ENCODE measurements at regions not wholly inside any gene's neighbourhood (a gene's known extent, or its start where the extent isn't known, plus 50 kb on each side); places are given as distances from the start of the nearest gene placed in this dataset.

- POLR2A ChIA-PET = no interaction called here
- FAIRE-seq (no peak), DNase-seq (ENCODE audit: low read depth, low spot score) (no peak), ATAC-seq (no peak)
- CTCF ChIA-PET = no interaction called here
- BruUV-seq (replicated peaks) = no TSS peak
- Histone ChIP-seq H3K9ac (ENCODE audit: control insufficient read depth, insufficient read depth, low read length) (no peak overlapping the region), H2AFZ (ENCODE audit: control insufficient read depth, low read depth, low read length) (no peak overlapping the region), H3K9me3 (replicated peaks; ENCODE audit: control insufficient read depth, insufficient read depth, low read length) (no peaks in the 10 kb centered on the region), H3K79me2 (ENCODE audit: control insufficient read depth, insufficient read depth, low read length) (no peaks in the 10 kb centered on the region), H3K27ac (ENCODE audit: control insufficient read depth, insufficient read depth) (no peak overlapping the region), H3K27me3 (replicated peaks in 1 of 2; ENCODE audit: control insufficient read depth in 2 of 2, insufficient read depth in 2 of 2, low read length in 1 of 2) (no peaks in the 10 kb centered on the region), H3K4me1 (ENCODE audit: control insufficient read depth, insufficient read depth, low read length) (no peaks in the 10 kb centered on the region), H3K4me2 (ENCODE audit: control insufficient read depth, insufficient read depth) (no peak overlapping the region), H3K4me3 (no peak overlapping the region), H4K20me1 (ENCODE audit: control insufficient read depth, insufficient read depth) (no peaks in the 10 kb centered on the region), H3K36me3 (ENCODE audit: control insufficient read depth in 2 of 2, insufficient read depth in 2 of 2, low read length in 1 of 2) (no peaks in the 10 kb centered on the region)
- in situ Hi-C loops (cut with MboI) = no loop called here
- intact Hi-C loops (cut with micrococcal nuclease; ENCODE audit: unreplicated experiment) = no loop called here
- SMC1A ChIA-PET (ENCODE audit: uncharacterized antibody, unreplicated experiment) = interaction anchor here (0.7 to 1.0 kb wide), 2 partner anchors 73 to 943 kb away, joined by 3 read pairs; no protein-coding TSS in a partner anchor
- WGBS (ENCODE audit: insufficient coverage, insufficient replicate concordance, low lambda C conversion rate, missing lambda C conversion rate) = 25% methylated on average over 4 of the region's 4 CpGs
- RAD21 ChIA-PET (ENCODE audit: unreplicated experiment) = no interaction called here
- TF ChIP-seq POLR2A (IDR thresholded peaks at IDR 0.05; ENCODE audit: low read depth, low read length) = no peak
- no peak for TF ChIP-seq FOXK2 (IDR thresholded peaks at IDR 0.05)
- no peak for TF ChIP-seq HDAC2 (IDR thresholded peaks at IDR 0.05)
- no peak for TF ChIP-seq TAF1 (IDR thresholded peaks at IDR 0.05; ENCODE audit: borderline replicate concordance, low read depth, low read length)
- no peak for TF ChIP-seq ATF3 (IDR thresholded peaks at IDR 0.05; ENCODE audit: borderline replicate concordance, extremely low read depth, low read depth, low read length)
- TF ChIP-seq MXI1 (IDR thresholded peaks at IDR 0.05; ENCODE audit: low read depth, low read length) = no peak
- TF ChIP-seq TCF12 (IDR thresholded peaks at IDR 0.05; ENCODE audit: low read depth, low read length) = no peak
- no peak for TF ChIP-seq CHD1 (IDR thresholded peaks at IDR 0.05; ENCODE audit: low read depth, low read length)
- no peak for TF ChIP-seq STAT3 (IDR thresholded peaks at IDR 0.05; ENCODE audit: low read depth, low read length)
Observed at GRCh38 chrX:122771933-122772332, 412.1 kb upstream of the GRIA3 start.

GRCh38 chrX:122777766-122778165 lies 406.3 kb upstream of the GRIA3 start:
- FAIRE-seq (no peak), DNase-seq (ENCODE audit: low read depth, low spot score) (no peak), ATAC-seq (no peak)
- H3K9ac ChIP-seq (ENCODE audit: control insufficient read depth, insufficient read depth, low read length) = no peak overlapping the region
- no peak overlapping the region for H3K27ac ChIP-seq (ENCODE audit: control insufficient read depth, insufficient read depth)
- H4K20me1 ChIP-seq (ENCODE audit: control insufficient read depth, insufficient read depth) = no peaks in the 10 kb centered on the region
- no peaks in the 10 kb centered on the region for H3K36me3 ChIP-seq (ENCODE audit: control insufficient read depth in 2 of 2, insufficient read depth in 2 of 2, low read length in 1 of 2)
- H3K27me3 ChIP-seq (replicated peaks in 1 of 2; ENCODE audit: control insufficient read depth in 2 of 2, insufficient read depth in 2 of 2, low read length in 1 of 2) = no peaks in the 10 kb centered on the region
- no peak for TF ChIP-seq PAX8 (IDR thresholded peaks at IDR 0.05)
- H3K4me2 ChIP-seq (ENCODE audit: control insufficient read depth, insufficient read depth) = no peak overlapping the region
- 19% methylated on average over 3 of the region's 3 CpGs for WGBS (ENCODE audit: insufficient coverage, insufficient replicate concordance, low lambda C conversion rate, missing lambda C conversion rate)
- in situ Hi-C loops (cut with MboI) (no loop called here), intact Hi-C loops (cut with micrococcal nuclease; ENCODE audit: unreplicated experiment) (no loop called here)
- H3K9me3 ChIP-seq (replicated peaks; ENCODE audit: control insufficient read depth, insufficient read depth, low read length) = no peaks in the 10 kb centered on the region
- no peak overlapping the region for H2AFZ ChIP-seq (ENCODE audit: control insufficient read depth, low read depth, low read length)
- CTCF ChIA-PET = no interaction called here
- RAD21 ChIA-PET (ENCODE audit: unreplicated experiment) = no interaction called here
- BruUV-seq (replicated peaks) = no TSS peak
- H3K79me2 ChIP-seq (ENCODE audit: control insufficient read depth, insufficient read depth, low read length) = no peaks in the 10 kb centered on the region
- POLR2A ChIA-PET = no interaction called here
- H3K4me1 ChIP-seq (ENCODE audit: control insufficient read depth, insufficient read depth, low read length) = no peaks in the 10 kb centered on the region
- SMC1A ChIA-PET (ENCODE audit: uncharacterized antibody, unreplicated experiment) = no interaction called here
- H3K4me3 ChIP-seq = no peak overlapping the region

All from GM12878 (cell line).